ENCODE measurements at regions not wholly inside any gene's neighbourhood (a gene's known extent, or its start where the extent isn't known, plus 50 kb on each side); places are given as distances from the start of the nearest gene placed in this dataset.

- Histone ChIP-seq H3K4me3 (no peak overlapping the region), H3K36me3 (no peaks in the 10 kb centered on the region), H3K9me3 (peaks cover 0 to 3% (median 0%) of the 10 kb centered on the region in 4 donors), H3K27me3 (no peaks in the 10 kb centered on the region), H3K27ac (no peak overlapping the region), H3K4me1 (no peaks in the 10 kb centered on the region)
- DNase-seq: no peak
- no peak for TF ChIP-seq CTCF (IDR thresholded peaks at IDR 0.05)
- no peak for TF ChIP-seq POLR2A (IDR thresholded peaks at IDR 0.05)
Measured at GRCh38 chr4:66266035-66266434, 595.7 kb upstream of the EPHA5 start.

GRCh38 chr4:66252291-66252690, 582.0 kb upstream of the EPHA5 start:
- H3K27ac ChIP-seq: no peak overlapping the region
- H3K27me3 ChIP-seq: no peaks in the 10 kb centered on the region
- H3K4me1 ChIP-seq: no peaks in the 10 kb centered on the region
- DNase-seq: no peak
- no peak for TF ChIP-seq CTCF (IDR thresholded peaks at IDR 0.05)
- no peaks in the 10 kb centered on the region for H3K36me3 ChIP-seq
- H3K4me3 ChIP-seq: no peak overlapping the region
- no peaks in the 10 kb centered on the region for H3K9me3 ChIP-seq

GRCh38 chr4:66246643-66247042, 576.4 kb upstream of the EPHA5 start:
- Histone ChIP-seq H3K27me3 (no peaks in the 10 kb centered on the region), H3K27ac (no peak overlapping the region), H3K4me1 (no peaks in the 10 kb centered on the region), H3K36me3 (no peaks in the 10 kb centered on the region), H3K9me3 (no peaks in the 10 kb centered on the region), H3K4me3 (no peak overlapping the region)
- TF ChIP-seq POLR2A (IDR thresholded peaks at IDR 0.05) (no peak), CTCF (IDR thresholded peaks at IDR 0.05) (no peak)
- no peak for DNase-seq

GRCh38 chr4:66235876-66236275, 565.6 kb upstream of the EPHA5 start:
- Histone ChIP-seq H3K27me3 (no peaks in the 10 kb centered on the region), H3K36me3 (no peaks in the 10 kb centered on the region), H3K4me1 (no peaks in the 10 kb centered on the region), H3K4me3 (no peak overlapping the region), H3K27ac (no peak overlapping the region), H3K9me3 (no peaks in the 10 kb centered on the region)
- no peak for TF ChIP-seq CTCF (IDR thresholded peaks at IDR 0.05)
- no peak for TF ChIP-seq POLR2A (IDR thresholded peaks at IDR 0.05)
- DNase-seq: no peak

- Histone ChIP-seq H3K4me3 (no peak overlapping the region), H3K9me3 (no peaks in the 10 kb centered on the region), H3K4me1 (no peaks in the 10 kb centered on the region), H3K36me3 (no peaks in the 10 kb centered on the region), H3K27me3 (no peaks in the 10 kb centered on the region), H3K27ac (no peak overlapping the region)
- TF ChIP-seq POLR2A (IDR thresholded peaks at IDR 0.05): no peak
- TF ChIP-seq CTCF (IDR thresholded peaks at IDR 0.05): no peak
- no peak for DNase-seq
Measured at GRCh38 chr4:66229885-66230284, 559.6 kb upstream of the EPHA5 start.

DNA sequence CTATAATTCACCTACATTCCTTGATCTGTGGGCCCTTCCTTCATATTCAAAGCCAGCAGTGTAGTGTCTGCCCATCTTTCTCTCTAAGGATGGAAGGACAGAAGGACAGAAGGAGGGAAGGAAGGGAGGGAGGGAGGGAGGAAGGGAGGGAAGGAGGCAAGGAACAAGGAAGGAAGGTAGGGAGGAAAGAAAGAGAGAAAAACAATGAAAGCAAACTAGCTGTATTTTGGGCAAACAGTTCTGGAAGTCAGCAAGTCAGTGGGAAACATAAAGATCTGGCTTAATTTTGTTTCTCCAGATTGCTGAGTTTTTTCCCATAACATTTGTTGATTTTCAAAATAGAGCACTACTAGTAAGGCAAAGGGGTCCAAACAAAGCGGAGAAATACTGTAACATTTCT, 555.2 kb upstream of the EPHA5 start:
- no peak for DNase-seq
- Histone ChIP-seq H3K27ac (no peak overlapping the region), H3K36me3 (no peaks in the 10 kb centered on the region), H3K4me1 (no peaks in the 10 kb centered on the region), H3K9me3 (no peaks in the 10 kb centered on the region), H3K27me3 (no peaks in the 10 kb centered on the region), H3K4me3 (no peak overlapping the region)
- TF ChIP-seq POLR2A (IDR thresholded peaks at IDR 0.05): no peak
- TF ChIP-seq CTCF (IDR thresholded peaks at IDR 0.05): no peak
